GM12872 (cell line): ENCODE measurements at regions not wholly inside any gene's neighbourhood (a gene's known extent, or its start where the extent isn't known, plus 50 kb on each side); places are given as distances from the start of the nearest gene placed in this dataset.

Source experiments
- TF ChIP-seq, protein P1 (sequence below): IDR thresholded peaks from 3 replicates; pipeline ENCODE4 v1.5.1; 2011; ENCODE audit warnings: low read depth, mild to moderate bottlenecking, low read length, moderate library complexity; ENCODE audit not compliant: insufficient read depth

DNA sequence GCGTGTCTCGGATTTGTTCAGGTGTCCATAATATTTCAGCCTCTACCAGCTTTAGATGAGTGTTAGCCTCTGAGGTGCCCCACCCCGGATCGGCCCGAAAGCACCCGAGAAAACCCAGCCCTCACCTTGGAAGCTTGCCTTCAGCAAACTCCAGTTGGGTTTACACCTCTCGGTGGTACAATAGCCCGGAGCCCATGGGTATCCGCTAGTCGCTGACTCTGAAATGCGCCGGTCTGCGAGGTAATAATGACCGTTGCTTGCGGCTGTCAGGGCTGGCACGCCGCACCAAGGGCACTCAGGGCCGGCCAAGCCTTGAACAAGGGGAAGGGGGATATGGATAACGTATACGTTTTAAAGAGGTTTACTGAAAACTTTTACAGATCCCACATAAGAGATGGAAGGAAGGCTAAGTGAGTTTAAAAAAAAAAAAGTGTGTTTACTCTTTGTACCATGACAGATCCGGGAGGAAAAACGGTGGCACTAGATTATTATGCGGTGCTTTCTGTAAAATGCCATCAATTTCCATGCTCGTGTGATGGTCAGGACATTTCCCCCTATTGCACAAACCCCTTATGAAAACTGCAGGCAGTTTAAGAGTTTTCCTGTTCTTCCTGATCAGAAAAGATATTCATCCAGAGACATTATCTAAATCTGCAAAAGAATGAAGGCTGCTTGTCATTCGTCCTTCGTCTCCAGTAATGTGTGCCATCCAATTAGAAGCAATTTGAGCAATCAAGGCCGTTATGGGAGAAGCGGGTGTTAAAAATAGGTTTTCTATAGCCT lies 124.2 kb downstream of the TMEM161B start:
- TF ChIP-seq, protein P1, sequence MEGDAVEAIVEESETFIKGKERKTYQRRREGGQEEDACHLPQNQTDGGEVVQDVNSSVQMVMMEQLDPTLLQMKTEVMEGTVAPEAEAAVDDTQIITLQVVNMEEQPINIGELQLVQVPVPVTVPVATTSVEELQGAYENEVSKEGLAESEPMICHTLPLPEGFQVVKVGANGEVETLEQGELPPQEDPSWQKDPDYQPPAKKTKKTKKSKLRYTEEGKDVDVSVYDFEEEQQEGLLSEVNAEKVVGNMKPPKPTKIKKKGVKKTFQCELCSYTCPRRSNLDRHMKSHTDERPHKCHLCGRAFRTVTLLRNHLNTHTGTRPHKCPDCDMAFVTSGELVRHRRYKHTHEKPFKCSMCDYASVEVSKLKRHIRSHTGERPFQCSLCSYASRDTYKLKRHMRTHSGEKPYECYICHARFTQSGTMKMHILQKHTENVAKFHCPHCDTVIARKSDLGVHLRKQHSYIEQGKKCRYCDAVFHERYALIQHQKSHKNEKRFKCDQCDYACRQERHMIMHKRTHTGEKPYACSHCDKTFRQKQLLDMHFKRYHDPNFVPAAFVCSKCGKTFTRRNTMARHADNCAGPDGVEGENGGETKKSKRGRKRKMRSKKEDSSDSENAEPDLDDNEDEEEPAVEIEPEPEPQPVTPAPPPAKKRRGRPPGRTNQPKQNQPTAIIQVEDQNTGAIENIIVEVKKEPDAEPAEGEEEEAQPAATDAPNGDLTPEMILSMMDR = no peak

DNA sequence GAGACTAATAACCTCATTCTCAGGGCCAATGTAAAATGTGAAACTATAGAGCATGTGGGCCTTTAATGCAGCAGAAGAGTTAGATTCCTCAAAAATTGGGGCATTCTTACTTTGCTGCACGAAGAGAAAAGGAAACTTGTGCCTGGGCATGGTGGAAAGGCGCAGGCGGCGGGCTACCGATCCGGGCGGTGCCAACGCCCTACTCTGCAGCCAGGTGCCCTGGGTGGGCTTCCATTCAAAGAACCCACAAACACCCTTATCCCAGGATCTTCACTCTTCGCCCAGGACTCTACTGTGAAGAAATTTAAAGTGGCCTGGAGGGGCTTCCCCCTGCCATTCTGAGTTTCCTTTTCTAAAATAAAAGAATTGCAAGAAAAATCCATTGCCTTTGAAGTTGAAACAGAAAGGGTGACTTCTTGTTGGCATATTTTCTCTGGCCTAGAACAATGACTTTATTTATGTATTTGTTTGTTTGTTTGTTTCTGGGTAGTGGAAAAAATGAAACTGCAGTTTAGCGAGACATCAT lies 124.9 kb downstream of the TMEM161B start:
- TF ChIP-seq, protein P1 = no peak

DNA sequence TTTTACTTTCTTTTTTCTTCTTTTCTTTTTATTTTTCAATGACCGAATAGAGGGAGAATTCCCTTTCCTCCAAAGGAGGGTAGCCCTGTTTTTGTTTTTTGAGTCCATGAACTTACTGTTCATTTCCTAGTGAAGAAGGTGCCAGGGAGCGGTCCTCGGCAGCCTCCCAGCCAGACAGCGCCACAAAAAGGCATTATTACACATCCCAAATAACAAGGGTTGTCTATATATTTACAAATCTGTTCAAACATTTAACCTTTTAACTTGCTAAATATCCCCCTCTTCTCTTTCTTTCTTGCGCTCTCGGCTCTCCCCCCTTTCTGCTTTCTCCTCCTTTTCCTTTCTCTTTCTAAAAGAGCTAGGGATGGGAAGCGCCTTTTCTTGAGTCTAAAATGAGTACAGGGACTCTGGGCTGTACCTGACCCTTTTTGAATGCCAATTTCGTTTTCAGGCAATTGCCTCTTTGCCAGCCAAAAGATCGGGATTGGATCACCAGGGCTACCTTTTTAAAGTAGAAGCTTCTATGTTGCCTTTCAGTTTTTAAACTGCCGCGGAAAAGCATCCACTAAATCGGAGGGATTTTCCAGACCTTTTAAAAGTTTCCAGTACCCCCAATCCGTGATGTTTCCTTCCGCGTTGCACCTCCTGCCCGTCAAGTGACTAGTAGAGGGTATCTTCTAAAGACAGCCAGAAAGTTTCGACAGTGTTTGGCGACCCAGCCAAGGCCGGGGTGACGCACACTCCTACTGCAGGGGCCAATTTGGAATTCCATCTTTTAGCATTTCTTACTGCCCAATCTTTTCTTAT lies 125.6 kb downstream of the TMEM161B start:
- TF ChIP-seq, protein P1 = no peak

DNA sequence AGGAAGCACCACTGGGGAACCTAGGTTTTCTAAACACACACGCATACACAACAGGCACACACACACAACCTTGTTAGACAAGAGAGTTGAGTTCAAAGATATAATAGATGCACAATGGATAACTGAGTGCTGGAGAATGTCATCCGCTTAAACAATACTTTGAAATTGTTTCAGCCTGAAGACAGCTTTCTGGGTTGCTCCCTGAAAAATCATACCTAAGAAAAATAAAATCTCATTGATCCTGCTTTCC lies 126.1 kb downstream of the TMEM161B start:
- TF ChIP-seq, protein P1 = no peak

DNA sequence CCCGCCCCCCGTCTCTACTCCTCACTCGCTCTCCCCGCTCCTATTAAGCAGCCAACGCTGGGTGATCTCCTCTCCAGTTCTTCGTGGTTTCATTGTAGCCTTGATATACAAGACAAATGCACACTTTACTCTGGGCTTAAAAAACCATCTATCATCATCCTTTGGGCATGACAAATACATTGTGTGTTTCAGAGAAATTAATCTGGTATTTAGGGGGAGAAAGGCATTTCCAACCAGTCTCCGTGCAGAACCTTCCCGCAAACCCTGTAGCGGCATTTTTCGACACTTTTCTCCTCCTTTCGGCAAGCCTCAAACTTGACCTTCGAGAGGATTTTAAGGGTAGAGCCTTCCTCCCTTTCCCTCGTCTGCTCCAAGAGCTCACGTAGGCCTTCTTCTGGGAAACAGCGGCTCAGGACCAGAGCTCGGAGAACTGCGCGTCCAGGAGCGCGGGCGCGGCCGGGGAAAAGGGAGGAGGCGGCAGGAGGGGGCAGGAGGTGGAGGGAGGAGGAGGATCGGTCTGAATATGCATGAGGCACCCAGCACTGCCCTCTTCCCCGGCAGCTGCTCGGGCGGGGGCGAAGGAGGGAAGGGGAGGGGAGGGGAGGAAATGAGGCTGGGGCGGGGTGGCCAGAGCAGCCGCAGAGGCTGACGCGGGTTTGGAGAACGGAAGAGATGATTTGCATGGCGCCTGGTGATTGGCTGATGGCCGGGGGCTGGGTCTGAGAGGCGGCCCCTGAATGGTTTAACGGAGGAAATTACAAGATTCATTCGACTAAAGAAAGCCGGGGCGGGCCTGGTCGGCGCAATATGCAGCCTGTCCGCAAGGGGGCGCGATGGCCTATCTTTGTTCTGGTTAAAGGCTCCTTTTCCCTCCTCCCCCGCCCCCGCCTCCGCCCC lies 127.5 kb downstream of the TMEM161B start:
- TF ChIP-seq, protein P1 = peak; percentile 64; the same call in 2 of the 3 replicates

DNA sequence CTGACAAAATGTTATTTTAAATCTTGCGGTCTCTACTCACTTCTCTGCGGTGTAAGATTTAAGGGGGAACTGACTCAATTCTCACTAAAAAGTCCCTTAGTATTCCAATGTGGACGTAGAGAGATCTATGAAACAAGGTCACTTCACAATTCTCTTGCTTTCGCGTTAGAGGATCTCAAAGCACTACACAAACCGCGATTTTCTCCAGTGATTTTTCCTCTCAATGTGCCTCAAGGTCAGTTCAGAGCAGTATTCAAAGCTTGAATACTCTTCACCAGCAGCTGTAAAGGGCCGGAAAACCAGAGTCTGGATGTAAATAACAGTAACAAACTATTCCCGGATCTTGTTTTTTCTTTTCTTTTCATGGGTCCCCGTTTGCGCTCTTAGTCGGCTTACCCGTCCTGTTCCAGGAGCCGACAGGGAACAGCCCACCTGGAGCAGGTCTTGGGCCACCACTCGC lies 128.2 kb downstream of the TMEM161B start:
- TF ChIP-seq, protein P1 = no peak

DNA sequence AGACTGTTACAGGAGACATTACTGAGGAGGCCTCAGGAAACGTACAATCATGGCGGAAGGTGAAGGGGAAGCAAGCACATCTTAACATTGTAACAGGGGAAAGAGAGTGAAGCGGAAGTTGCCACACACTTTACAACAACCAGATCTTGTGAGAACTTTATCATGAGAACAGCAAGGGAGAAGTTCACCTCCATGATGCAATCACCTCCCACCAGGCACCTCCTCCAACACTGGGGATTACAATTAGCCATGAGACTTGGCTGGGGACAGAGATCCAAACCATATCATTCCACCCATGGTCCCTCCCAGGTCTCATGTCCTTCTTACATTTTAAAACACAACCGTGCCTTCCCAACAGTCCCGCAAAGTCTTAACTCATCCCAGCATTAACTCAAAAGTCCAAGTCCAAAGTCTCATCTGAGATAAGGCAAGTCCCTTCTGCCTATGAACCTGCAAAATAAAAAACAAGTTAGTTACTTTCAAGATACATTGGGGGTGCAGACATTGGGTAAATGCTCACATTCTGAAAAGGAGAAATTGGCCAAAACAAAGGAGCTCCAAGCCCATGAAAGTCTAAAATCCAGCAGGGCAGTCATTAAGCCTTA lies 138.3 kb downstream of the TMEM161B start:
- TF ChIP-seq, protein P1 = no peak
